ENCODE measurements at regions not wholly inside any gene's neighbourhood (a gene's known extent, or its start where the extent isn't known, plus 50 kb on each side); places are given as distances from the start of the nearest gene placed in this dataset.

DNA sequence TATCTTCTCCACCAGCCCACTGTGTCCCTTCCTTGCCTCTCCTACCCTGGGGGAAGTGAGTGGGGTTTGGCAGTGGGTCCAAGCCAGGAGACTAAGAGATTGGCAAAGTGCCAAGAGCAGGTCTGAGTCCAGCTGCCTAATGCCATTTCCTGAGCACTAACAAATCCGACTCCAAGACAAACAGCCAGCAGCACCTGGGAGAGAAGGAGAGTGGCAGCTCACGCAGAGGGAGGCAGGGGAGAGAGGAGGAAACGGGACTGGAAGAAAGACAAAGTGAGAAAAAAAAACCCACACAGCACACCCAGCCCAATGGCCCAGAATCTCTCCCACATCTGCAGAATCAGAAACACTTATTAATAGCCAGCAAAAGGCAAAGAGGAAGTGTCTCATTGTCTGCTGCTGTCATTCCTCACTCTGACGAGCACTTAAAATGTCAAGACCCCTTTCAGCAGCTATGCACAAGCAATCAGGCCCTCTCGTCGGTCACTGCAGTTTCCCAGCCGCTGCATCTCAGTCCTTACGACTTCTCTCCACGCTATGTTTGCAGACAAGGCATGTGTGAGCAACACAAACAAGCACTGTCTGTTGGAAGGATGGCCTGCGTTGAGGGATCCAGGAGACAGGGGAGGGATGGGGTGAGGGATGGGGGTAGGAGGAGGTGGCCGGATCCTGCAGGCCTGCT, 558.4 kb upstream of the CADM1 start:
- Mint-ChIP-seq H3K36me3 (ENCODE audit: low read depth) (no peaks in the 10 kb centered on the region), H3K27ac (no peak overlapping the region), H3K4me1 (peaks cover 50% of the 10 kb centered on the region), H3K9me3 (no peaks in the 10 kb centered on the region), H3K27me3 (ENCODE audit: insufficient read depth) (peaks cover 45% of the 10 kb centered on the region), H3K4me3 (no peak overlapping the region)
- no peak for DNase-seq
- no peak overlapping the region for H3K9ac ChIP-seq (ENCODE audit: extremely low read depth, low read length, poor library complexity, severe bottlenecking)
- TF ChIP-seq, protein P1, sequence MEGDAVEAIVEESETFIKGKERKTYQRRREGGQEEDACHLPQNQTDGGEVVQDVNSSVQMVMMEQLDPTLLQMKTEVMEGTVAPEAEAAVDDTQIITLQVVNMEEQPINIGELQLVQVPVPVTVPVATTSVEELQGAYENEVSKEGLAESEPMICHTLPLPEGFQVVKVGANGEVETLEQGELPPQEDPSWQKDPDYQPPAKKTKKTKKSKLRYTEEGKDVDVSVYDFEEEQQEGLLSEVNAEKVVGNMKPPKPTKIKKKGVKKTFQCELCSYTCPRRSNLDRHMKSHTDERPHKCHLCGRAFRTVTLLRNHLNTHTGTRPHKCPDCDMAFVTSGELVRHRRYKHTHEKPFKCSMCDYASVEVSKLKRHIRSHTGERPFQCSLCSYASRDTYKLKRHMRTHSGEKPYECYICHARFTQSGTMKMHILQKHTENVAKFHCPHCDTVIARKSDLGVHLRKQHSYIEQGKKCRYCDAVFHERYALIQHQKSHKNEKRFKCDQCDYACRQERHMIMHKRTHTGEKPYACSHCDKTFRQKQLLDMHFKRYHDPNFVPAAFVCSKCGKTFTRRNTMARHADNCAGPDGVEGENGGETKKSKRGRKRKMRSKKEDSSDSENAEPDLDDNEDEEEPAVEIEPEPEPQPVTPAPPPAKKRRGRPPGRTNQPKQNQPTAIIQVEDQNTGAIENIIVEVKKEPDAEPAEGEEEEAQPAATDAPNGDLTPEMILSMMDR (conservative IDR thresholded peaks at IDR 0.05) = no peak
- H3K4me3 ChIP-seq (ENCODE audit: low read length) = no peak overlapping the region
- no peaks in the 10 kb centered on the region for H3K36me3 ChIP-seq (ENCODE audit: control insufficient read depth, insufficient read depth, low read length)
- H3K27ac ChIP-seq (ENCODE audit: low read depth, low read length) = no peak overlapping the region
- peaks cover 50% of the 10 kb centered on the region for H3K27me3 ChIP-seq (ENCODE audit: control insufficient read depth, insufficient read depth, low read length, poor library complexity, severe bottlenecking)
- 65 to 77% methylated on average over 5 to 9 of the region's 11 CpGs for WGBS, 2 experiments (ENCODE audit: insufficient coverage in 1 of 2, insufficient read length in 1 of 2)
- H3K4me1 ChIP-seq (ENCODE audit: control insufficient read depth, insufficient read depth, low read length) = peaks cover 27% of the 10 kb centered on the region
- no peaks in the 10 kb centered on the region for H3K9me3 ChIP-seq (ENCODE audit: control insufficient read depth, low read length)

GRCh38 chr11:116062129-116062489, 557.9 kb upstream of the CADM1 start:
- Mint-ChIP-seq H3K36me3 (ENCODE audit: low read depth) (no peaks in the 10 kb centered on the region), H3K9me3 (no peaks in the 10 kb centered on the region), H3K4me1 (peaks cover 52% of the 10 kb centered on the region), H3K27me3 (ENCODE audit: insufficient read depth) (peaks cover 48% of the 10 kb centered on the region), H3K4me3 (no peak overlapping the region), H3K27ac (no peak overlapping the region)
- H3K27me3 ChIP-seq (ENCODE audit: control insufficient read depth, insufficient read depth, low read length, poor library complexity, severe bottlenecking) = peaks cover 54% of the 10 kb centered on the region
- no peak overlapping the region for H3K4me3 ChIP-seq (ENCODE audit: low read length)
- no peaks in the 10 kb centered on the region for H3K36me3 ChIP-seq (ENCODE audit: control insufficient read depth, insufficient read depth, low read length)
- TF ChIP-seq, protein P1 (conservative IDR thresholded peaks at IDR 0.05) = no peak
- H3K27ac ChIP-seq (ENCODE audit: low read depth, low read length) = no peak overlapping the region
- H3K4me1 ChIP-seq (ENCODE audit: control insufficient read depth, insufficient read depth, low read length) = peaks cover 27% of the 10 kb centered on the region
- H3K9ac ChIP-seq (ENCODE audit: extremely low read depth, low read length, poor library complexity, severe bottlenecking) = no peak overlapping the region
- H3K9me3 ChIP-seq (ENCODE audit: control insufficient read depth, low read length) = no peaks in the 10 kb centered on the region
- WGBS, 2 experiments (ENCODE audit: insufficient coverage in 1 of 2, insufficient read length in 1 of 2) = 88 to 89% methylated on average over 3 to 4 of the region's 4 CpGs
- no peak for DNase-seq

- H3K4me1 Mint-ChIP-seq = peaks cover 52% of the 10 kb centered on the region
- Histone ChIP-seq H3K27ac (ENCODE audit: low read depth, low read length) (no peak overlapping the region), H3K9ac (ENCODE audit: extremely low read depth, low read length, poor library complexity, severe bottlenecking) (no peak overlapping the region), H3K9me3 (ENCODE audit: control insufficient read depth, low read length) (no peaks in the 10 kb centered on the region), H3K36me3 (ENCODE audit: control insufficient read depth, insufficient read depth, low read length) (no peaks in the 10 kb centered on the region), H3K4me1 (ENCODE audit: control insufficient read depth, insufficient read depth, low read length) (peaks cover 27% of the 10 kb centered on the region), H3K4me3 (ENCODE audit: low read length) (peak overlapping the region; percentile 24), H3K27me3 (ENCODE audit: control insufficient read depth, insufficient read depth, low read length, poor library complexity, severe bottlenecking) (peaks cover 49% of the 10 kb centered on the region)
- no peak overlapping the region for H3K27ac Mint-ChIP-seq
- no peaks in the 10 kb centered on the region for H3K36me3 Mint-ChIP-seq (ENCODE audit: low read depth)
- TF ChIP-seq, protein P1 (conservative IDR thresholded peaks at IDR 0.05) = no peak
- no peaks in the 10 kb centered on the region for H3K9me3 Mint-ChIP-seq
- no peak overlapping the region for H3K4me3 Mint-ChIP-seq
- no peak for DNase-seq
- WGBS, 2 experiments (ENCODE audit: insufficient coverage in 1 of 2, insufficient read length in 1 of 2) = 82 to 83% methylated on average over 4 of the region's 4 CpGs
- H3K27me3 Mint-ChIP-seq (ENCODE audit: insufficient read depth) = peaks cover 42% of the 10 kb centered on the region
These were observed 557.1 kb upstream of the CADM1 start for GRCh38 chr11:116061322-116061721.

All from endodermal cell (in vitro differentiated cells).